ENCODE measurements at regions not wholly inside any gene's neighbourhood (a gene's known extent, or its start where the extent isn't known, plus 50 kb on each side); places are given as distances from the start of the nearest gene placed in this dataset.

GRCh38 chr15:31239409-31239808, 87.2 kb upstream of the KLF13 start:
- no peak for TF ChIP-seq POLR2AphosphoS5 (IDR thresholded peaks at IDR 0.05; ENCODE audit: borderline replicate concordance, low read depth, low read length)
- no peak for TF ChIP-seq EZH2 (IDR thresholded peaks at IDR 0.05)
- TF ChIP-seq FOXP2 (optimal IDR thresholded peaks at IDR 0.05; ENCODE audit: control extremely low read depth, extremely low read length, insufficient read depth): no peak

All from SK-N-MC (cell line).